Hindlimb muscle (tissue), 1 donor: ENCODE measurements at regions not wholly inside any gene's neighbourhood (a gene's known extent, or its start where the extent isn't known, plus 50 kb on each side); places are given as distances from the start of the nearest gene placed in this dataset.
"Not testable (repeated sequence)": the region's sequence is repeated elsewhere in the genome, so short reads cannot be mapped to it uniquely, and the experiment has no call there.

Experiments
- DNase-seq: peaks from one replicate; pipeline ENCODE4 v3.0.0-alpha.2; 2013

DNA sequence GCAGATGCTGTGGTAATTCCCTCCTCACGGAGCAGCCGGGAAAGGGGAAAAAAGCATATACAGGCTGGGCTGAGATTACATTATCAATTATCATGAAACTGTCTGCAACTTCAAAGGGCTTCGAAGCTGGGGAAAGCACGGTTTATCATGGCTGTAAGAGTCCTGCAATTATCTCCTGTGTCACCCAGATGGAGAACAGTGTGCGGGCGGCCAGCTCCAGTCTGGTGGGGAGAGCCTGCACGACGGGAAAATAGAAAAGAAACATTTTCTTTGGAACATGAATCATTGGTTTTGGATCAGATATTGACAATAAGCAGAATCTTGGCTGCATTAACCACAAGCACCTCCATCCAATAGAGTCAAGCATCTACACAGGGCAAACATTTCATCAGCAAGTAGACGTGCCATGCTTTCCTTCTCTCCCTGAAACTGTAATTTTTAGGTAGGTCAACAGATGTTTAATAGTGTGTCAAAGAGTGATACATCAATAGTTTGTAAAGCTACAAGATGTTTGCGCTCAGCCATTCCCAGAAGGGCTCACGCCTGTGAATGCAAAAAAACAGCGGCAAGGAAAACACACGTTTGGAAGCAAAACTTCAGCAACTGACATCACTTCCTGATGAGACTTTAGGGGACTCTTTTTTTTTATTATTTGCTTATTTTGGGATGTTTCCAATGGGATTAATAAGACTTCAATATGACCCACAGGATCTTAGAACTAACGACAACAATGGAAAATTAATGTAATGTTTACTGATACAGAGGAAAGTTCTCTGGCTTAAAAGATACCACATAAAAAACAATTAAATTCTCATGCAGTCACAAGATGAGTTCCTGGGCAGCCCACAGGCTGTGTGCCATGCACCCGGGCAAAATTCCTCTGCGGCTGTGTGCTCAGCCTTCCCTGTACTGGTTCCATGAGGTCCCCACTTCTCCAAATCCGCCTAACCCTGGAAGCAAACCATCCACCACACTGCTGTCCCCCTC is 111.0 kb upstream of the SALL3 start:
- DNase-seq, result no peak

- DNase-seq, result no peak
Measured at GRCh38 chr18:78871618-78872017, 108.0 kb upstream of the SALL3 start.

DNA sequence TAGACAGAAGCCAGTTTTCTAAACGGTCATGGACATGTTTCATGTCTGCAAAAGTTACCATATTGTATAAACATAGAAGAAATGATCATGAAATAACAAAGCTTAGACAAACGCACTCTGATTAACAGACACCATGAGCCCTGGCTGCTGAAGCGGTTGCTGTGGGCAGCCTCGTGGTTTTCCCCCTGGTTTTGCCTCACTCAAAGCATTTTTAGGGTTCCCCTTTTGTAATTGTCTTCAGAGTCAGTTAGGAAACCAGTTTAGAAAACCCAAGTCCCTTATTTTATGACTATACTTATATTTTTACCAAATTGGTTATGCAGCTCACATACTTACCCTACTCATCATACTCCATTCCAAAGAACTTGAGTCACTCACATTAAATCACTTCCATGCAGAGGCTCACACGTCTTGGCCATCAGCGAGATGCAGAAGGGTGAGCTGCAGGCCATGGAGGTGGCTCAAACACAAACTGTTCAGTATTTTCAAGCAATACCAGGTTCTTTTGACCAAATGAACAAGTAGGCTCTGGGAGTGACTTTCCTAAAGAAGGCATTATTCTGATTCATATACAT is 105.6 kb upstream of the SALL3 start:
- no peak for DNase-seq

- DNase-seq, result no peak
Measured at GRCh38 chr18:78875016-78875777, 104.4 kb upstream of the SALL3 start.

DNA sequence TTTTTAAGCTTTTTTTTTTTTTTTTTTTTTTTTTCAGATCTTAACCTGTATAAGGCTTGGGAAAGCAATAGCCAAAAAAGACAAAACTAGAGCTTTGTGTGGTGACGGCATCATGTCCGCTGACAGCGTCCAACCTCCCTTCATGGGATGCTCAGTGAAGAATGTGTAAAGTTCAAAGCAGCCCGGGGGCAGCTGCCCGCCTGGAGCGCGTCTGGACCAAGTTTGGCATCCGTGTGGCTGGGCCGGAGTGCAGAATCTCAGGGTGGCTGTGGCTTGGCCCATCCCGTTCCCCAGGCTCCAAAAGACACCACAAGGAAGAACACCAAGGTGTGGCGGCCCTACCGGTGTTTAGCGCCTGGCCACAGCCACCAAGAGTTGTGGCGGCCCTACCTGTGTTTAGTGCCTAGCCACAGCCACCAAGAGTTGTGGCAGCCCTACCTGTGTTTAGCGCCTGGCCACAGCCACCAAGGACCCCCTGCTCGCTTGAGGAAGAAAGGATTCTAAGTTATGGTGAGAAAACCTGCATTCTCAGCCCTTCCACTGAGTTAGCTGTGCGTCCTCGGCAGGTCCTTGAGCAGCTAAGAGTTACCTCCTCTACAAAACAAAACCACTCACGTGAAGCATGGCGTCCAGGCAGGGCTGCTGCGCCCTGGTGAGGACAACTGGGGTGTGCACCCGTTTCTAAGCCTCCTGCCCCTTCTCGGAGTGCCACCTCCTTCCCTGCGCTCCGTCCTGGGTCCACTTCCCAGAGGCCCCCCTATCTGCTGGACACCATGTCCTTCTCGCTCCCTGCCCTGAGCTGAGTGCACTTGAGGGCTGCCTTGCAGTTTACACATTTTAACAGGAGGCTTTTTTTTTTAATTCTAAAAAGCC is 103.6 kb upstream of the SALL3 start:
- DNase-seq, result no peak

- no peak for DNase-seq
Measured at GRCh38 chr18:78876868-78877267, 102.8 kb upstream of the SALL3 start.

- DNase-seq, result no peak
Measured at GRCh38 chr18:78878335-78878734, 101.3 kb upstream of the SALL3 start.

- DNase-seq, result not testable (repeated sequence)
Measured at GRCh38 chr18:78879072-78879883, 100.3 kb upstream of the SALL3 start.

GRCh38 chr18:78882585-78882984 is 97.0 kb upstream of the SALL3 start:
- no peak for DNase-seq

- DNase-seq, result no peak
Measured at GRCh38 chr18:78883501-78883900, 96.1 kb upstream of the SALL3 start.

- DNase-seq, result no peak
Measured at GRCh38 chr18:78884502-78884901, 95.1 kb upstream of the SALL3 start.

- DNase-seq, result no peak
Measured at GRCh38 chr18:78889250-78889649, 90.4 kb upstream of the SALL3 start.

GRCh38 chr18:78890388-78890787 is 89.2 kb upstream of the SALL3 start:
- no peak for DNase-seq

DNA sequence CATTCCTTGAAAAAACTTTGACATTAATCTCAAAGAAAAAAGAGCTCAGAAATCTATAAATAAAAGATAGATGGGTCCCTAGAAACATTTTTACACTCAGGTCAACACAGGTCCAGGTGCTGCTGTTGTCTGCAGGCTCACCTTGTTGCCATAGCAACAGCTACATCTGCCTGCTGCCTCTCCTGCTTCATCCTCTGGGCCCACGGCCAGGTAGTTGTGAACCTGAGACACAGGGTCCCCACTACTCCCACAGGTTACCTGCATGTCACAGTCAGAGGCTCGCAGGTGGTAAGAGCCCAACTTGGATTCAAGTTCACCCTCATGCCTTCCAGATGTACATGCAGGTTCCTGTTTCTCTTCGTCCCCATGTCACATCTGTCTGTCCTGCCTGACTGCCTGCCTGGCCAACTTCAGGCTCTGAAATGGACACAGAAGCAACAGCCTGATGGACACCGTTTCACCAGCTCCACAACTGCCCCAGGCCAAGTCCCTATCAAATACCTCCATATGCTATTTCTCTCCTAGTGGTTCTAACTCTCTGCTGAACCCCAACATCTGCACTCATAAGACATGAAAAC is 88.3 kb upstream of the SALL3 start:
- DNase-seq, result no peak

DNA sequence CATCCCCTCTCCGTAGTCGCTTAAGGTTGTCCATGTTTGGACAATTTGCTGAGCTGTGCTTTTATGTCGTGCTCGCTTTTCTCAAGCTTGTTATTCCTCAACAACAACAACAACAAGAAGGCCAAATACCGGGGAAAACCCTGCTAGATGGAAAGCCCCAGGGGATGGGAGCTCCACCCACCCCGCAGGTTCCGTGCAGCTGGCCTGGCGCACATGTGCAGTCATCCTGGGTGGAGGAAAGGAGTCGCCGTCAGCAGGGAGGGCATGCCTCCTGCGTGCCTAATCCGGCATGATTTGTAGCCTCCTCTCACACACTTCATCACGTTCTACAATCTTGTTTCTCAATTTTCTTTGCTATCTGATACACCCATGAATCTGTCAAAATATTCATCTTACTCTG is 87.4 kb upstream of the SALL3 start:
- no peak for DNase-seq

- DNase-seq, result no peak
Measured at GRCh38 chr18:78892721-78893120, 86.9 kb upstream of the SALL3 start.

DNA sequence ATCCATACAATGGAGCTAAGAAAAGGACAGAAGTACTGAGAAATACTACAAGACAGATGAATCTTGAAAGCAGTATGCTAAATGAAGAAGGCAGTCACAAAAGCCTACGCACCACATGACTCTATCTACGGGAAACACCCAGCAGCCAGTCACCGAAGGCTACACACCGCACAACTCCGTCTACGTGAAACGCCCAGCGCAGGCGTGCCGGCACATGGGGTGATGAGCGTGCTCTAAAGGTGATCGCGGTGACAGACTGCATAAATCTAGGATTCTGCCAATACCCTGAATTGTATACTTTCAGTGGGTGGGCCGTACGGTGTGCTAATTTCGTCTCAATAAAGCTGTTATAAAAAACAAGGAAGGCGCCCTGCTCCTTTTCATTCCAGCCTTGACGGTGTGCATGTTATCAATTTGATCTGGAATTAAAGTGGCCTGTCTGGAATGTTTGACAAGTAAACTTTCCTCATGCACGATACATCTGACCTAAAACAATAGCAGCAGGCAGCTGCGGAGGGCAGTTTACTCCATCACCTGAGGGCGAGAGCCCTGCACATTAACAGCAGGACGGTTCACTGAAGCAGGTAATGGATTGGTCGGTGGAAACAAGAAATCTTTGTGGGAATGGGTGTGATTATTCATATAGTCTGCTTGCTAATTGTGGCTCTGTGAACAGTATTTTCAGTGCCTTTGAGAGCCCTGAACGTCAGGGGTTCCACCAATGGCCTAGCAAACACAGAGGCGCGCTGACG is 86.2 kb upstream of the SALL3 start:
- DNase-seq, result no peak

- no peak for DNase-seq
Measured at GRCh38 chr18:78894033-78894305, 85.6 kb upstream of the SALL3 start.

DNA sequence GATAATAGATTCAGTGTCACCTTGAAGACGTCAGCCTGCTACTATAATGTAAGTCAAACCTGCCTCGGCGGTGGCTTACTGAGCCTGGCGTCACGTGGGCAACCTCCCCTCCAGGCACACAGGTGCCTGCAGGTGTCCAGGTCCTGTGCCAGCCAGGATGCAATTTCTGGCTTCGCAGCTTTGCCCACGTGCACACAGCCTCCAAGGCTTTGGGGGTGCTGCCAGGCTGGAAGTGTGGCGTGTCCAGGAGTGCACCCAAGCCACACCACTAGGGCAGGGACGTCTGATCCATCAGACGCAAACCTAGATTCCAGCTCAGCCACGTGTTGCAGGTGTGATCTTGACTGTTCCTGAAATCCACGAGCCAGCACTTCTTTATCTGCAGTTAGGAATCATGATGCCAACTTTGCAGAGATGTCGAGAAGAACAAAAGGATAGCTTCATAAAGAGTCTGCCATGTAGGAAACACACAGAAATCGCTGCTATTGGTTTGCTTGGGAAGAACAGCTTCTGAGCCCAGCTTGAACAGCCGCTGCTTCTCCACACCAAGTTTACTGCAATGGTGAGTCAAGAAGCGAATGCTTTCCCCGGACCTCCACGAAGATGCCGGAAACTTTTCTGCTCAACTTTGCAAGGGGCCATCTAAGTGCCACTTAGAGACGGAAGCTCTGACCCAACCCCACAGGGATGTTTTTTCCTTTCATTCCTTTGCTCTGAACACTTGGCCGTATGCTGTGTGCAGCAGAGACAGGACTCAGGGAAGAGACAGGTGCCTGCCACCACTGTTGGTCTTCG is 84.2 kb upstream of the SALL3 start:
- DNase-seq, result no peak
